Ascending aorta (tissue), 2 donors: ENCODE measurements at regions not wholly inside any gene's neighbourhood (a gene's known extent, or its start where the extent isn't known, plus 50 kb on each side); places are given as distances from the start of the nearest gene placed in this dataset.

Experiments used
- DNase-seq, 2 donors: peaks; one replicate each; pipeline ENCODE4 v3.0.0-alpha.2; 2019; ENCODE audit warnings: low spot score in 2 of 2
- H3K27ac ChIP-seq, 2 donors: fragments of 200-600 bp; sonication (generic); one replicate each; pipeline ENCODE4 v1.5.1; 2016 to 2017; ENCODE audit warnings: mild to moderate bottlenecking in 1 of 2
- H3K27me3 ChIP-seq: fragments of 200-600 bp; sonication (generic); one replicate; pipeline ENCODE4 v1.5.1; 2017
- H3K36me3 ChIP-seq, 2 donors: fragments of 200-600 bp; sonication (generic); one replicate each; pipeline ENCODE4 v1.5.1; 2016
- H3K4me1 ChIP-seq, 2 donors: fragments of 200-600 bp; sonication (generic); one replicate each; pipeline ENCODE4 v1.5.1; 2016 to 2017; ENCODE audit warnings: mild to moderate bottlenecking in 1 of 2
- H3K4me3 ChIP-seq, 2 donors: fragments of 200-600 bp; sonication (generic); one replicate each; pipeline ENCODE4 v1.5.1; 2016 to 2017; ENCODE audit warnings: mild to moderate bottlenecking in 1 of 2
- H3K9me3 ChIP-seq, 2 donors: fragments of 200-600 bp; sonication (generic); one replicate each; pipeline ENCODE4 v1.5.1; 2016
- intact Hi-C: fragments of 100-400 bp; cut with DNase I; formaldehyde crosslinking; loops from one replicate; pipeline ENCODE4 v1.15.1; 2023
- TF ChIP-seq, protein P1 (sequence below), 3 experiments: fragments of 200-600 bp in 2 of 3; fragments of 450-650 bp in 1 of 3; sonication (generic) in 2 of 3; IDR thresholded peaks; one replicate each; pipeline ENCODE4 v1.5.1; 2016 to 2019; ENCODE audit warnings: antibody characterized with exemption in 3 of 3, mild to moderate bottlenecking in 1 of 3, moderate library complexity in 1 of 3

DNA sequence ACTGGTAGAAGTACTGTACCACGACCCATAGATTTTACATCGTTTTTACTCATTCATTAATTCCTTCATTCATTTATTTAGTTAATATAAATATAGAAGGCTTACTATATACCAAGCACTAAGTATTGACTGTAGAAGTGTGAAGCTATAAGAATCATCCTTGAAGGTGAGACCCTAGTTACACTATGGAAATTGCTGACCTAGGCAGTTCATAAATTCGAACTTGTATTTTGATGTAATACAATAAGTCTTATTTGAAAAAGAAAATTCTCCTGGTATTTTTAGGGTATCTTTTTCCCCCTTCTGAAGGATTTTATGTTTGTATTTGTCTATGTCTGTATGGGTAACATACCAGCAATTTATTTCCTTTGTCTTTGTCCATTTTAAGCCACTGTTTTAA is 220.1 kb upstream of the DMAC1 start:
- Histone ChIP-seq H3K27ac (no peak overlapping the region), H3K9me3 (no peaks in the 10 kb centered on the region), H3K36me3 (no peaks in the 10 kb centered on the region), H3K27me3 (no peaks in the 10 kb centered on the region), H3K4me1 (no peaks in the 10 kb centered on the region), H3K4me3 (no peak overlapping the region)
- intact Hi-C loops, result no loop called here
- no peak for DNase-seq
- TF ChIP-seq, protein P1, sequence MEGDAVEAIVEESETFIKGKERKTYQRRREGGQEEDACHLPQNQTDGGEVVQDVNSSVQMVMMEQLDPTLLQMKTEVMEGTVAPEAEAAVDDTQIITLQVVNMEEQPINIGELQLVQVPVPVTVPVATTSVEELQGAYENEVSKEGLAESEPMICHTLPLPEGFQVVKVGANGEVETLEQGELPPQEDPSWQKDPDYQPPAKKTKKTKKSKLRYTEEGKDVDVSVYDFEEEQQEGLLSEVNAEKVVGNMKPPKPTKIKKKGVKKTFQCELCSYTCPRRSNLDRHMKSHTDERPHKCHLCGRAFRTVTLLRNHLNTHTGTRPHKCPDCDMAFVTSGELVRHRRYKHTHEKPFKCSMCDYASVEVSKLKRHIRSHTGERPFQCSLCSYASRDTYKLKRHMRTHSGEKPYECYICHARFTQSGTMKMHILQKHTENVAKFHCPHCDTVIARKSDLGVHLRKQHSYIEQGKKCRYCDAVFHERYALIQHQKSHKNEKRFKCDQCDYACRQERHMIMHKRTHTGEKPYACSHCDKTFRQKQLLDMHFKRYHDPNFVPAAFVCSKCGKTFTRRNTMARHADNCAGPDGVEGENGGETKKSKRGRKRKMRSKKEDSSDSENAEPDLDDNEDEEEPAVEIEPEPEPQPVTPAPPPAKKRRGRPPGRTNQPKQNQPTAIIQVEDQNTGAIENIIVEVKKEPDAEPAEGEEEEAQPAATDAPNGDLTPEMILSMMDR (IDR thresholded peaks at IDR 0.05), result no peak

DNA sequence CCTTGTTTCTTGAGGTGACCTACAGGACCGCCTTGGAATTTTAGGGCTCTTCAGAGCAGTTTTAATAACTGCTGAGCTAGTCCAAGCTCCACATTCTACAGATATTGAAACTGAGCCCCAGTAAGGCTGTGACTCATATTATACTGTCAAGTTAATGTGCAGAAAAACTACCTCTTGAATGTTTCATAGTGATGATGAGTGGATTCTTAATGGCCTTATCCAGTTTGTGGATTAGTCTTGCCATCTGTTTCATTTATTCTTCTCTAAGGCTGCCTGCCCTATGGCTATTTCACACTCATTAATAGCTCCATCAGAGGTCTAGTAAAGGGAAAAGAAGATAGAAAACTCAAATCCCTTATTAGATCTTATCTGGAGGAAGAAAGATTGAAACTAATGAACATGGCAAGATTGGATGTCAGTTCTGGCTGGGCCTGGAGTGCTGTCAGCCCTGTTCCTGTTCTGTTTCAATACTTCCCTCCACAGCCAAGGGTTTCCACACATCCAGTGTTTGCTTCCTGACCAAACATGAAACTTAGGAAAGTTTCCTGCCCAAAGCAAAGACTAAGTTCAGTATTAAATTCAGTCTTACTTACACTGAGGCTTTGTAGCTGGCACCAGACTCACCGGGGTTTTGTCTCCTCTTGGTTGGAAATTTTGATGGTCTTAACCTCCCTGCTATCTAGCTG is 215.6 kb upstream of the DMAC1 start:
- TF ChIP-seq, protein P1 (IDR thresholded peaks at IDR 0.05), result no peak
- no peaks in the 10 kb centered on the region for H3K9me3 ChIP-seq
- H3K27ac ChIP-seq, result no peak overlapping the region
- DNase-seq, result no peak
- no peaks in the 10 kb centered on the region for H3K27me3 ChIP-seq
- no peaks in the 10 kb centered on the region for H3K36me3 ChIP-seq
- no peak overlapping the region for H3K4me3 ChIP-seq
- H3K4me1 ChIP-seq, result no peaks in the 10 kb centered on the region
- intact Hi-C loops, result no loop called here

DNA sequence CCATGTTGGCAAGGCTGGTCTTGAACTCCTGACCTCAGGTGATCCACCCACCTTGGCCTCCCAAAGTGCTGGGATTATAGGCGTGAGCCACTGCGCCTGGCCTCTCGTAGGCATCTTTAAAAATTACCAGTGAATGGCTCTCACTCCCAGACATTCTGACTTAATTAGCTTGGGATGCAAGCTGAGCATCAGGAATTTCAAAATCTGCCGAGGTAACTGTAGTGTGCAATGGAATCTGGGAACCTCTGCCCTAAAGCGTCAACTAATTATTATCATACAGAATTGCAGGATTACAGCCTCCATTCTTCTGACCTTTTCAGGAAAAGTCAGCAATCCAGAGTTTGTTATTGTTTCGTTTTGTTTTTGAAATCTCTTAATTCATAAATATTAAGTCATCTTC is 213.4 kb upstream of the DMAC1 start:
- TF ChIP-seq, protein P1 (IDR thresholded peaks at IDR 0.05), result no peak
- intact Hi-C loops, result no loop called here
- Histone ChIP-seq H3K4me3 (no peak overlapping the region), H3K27me3 (no peaks in the 10 kb centered on the region), H3K27ac (no peak overlapping the region), H3K9me3 (no peaks in the 10 kb centered on the region), H3K4me1 (no peaks in the 10 kb centered on the region), H3K36me3 (no peaks in the 10 kb centered on the region)
- DNase-seq, result no peak

DNA sequence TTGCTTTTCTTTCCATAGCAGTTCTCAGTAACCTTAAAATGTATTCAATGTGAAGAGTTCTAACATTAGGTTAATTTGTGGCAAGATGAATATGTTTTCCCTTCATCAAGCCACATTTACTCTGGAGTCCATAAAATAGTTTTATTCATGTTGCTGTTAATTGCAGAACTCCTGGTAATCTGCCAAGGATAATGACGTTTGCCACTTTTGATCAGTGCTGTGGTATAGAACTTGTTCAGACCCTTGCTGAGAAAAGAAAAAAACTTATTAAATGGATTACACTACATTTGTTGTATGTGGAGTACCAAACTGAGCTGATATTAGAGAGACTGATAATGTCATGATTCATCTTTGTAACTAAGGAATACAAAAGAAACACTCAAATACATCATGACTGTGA is 212.4 kb upstream of the DMAC1 start:
- no peak overlapping the region for H3K4me3 ChIP-seq
- intact Hi-C loops, result no loop called here
- DNase-seq, result no peak
- no peaks in the 10 kb centered on the region for H3K27me3 ChIP-seq
- TF ChIP-seq, protein P1 (IDR thresholded peaks at IDR 0.05), result no peak
- no peak overlapping the region for H3K27ac ChIP-seq
- H3K36me3 ChIP-seq, result no peaks in the 10 kb centered on the region
- H3K4me1 ChIP-seq, result no peaks in the 10 kb centered on the region
- no peaks in the 10 kb centered on the region for H3K9me3 ChIP-seq

DNA sequence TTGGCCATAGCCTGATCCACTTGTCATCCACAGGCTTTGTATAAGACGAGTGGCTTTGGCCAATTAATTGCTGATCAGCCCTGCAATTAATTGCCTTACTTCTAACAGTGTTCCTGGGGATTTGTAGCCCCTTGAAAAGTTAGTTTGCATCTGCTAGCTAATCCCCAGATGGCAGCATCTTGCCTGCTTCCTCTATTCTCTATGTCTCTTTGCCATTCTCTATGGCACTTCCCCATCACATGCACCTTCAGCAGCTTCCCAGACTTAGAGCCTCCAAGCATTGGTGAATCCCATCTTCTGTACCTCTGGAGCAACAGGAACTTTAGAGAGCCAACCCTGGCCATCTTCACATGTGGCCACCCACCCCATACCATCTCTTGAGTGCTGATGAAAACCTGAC is 197.0 kb upstream of the DMAC1 start:
- intact Hi-C loops, result no loop called here
- Histone ChIP-seq H3K27me3 (no peaks in the 10 kb centered on the region), H3K4me3 (no peak overlapping the region), H3K9me3 (no peaks in the 10 kb centered on the region), H3K36me3 (no peaks in the 10 kb centered on the region), H3K27ac (no peak overlapping the region), H3K4me1 (no peaks in the 10 kb centered on the region)
- no peak for DNase-seq
- TF ChIP-seq, protein P1 (IDR thresholded peaks at IDR 0.05), result no peak
